Breast epithelium (tissue), 3 donors: ENCODE measurements at regions not wholly inside any gene's neighbourhood (a gene's known extent, or its start where the extent isn't known, plus 50 kb on each side); places are given as distances from the start of the nearest gene placed in this dataset.
"Not testable (repeated sequence)": the region's sequence is repeated elsewhere in the genome, so short reads cannot be mapped to it uniquely, and the experiment has no call there.

Source experiments
- POLR2AphosphoS5 ChIP-seq, 3 donors: sonication (generic); formaldehyde crosslinking; IDR thresholded peaks; one replicate each; pipeline ENCODE4 v1.6.1; 2017; ENCODE audit warnings: antibody characterized with exemption in 3 of 3
- TF ChIP-seq, protein P1 (sequence below), 3 donors: fragments of 450-650 bp; IDR thresholded peaks; one replicate each; pipeline ENCODE4 v1.5.1; 2016 to 2017; ENCODE audit warnings: antibody characterized with exemption in 3 of 3, mild to moderate bottlenecking in 3 of 3, moderate library complexity in 3 of 3

DNA sequence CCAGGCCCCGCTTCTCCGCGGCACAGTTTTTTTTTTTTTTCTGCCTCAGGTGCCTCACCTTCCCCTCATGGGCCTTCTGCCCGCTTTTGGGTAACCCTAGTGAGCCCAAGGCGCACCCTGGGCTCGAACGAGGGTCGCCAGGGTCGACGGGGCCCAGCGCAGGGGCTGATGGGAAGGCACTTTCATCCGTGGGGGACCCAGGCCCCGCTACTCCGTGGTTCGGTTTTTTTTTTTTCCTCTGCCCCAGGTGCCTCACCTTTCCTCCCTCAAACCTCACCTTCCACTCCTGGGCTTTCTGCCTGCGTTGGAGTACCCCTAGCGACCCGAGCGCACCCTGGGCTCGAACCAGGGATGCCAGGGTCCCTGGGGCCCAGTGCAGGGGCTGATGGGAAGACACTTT, 1569.8 kb downstream of the TSPY10 start:
- not testable (repeated sequence) for TF ChIP-seq POLR2AphosphoS5 (IDR thresholded peaks at IDR 0.05)
- TF ChIP-seq, protein P1, sequence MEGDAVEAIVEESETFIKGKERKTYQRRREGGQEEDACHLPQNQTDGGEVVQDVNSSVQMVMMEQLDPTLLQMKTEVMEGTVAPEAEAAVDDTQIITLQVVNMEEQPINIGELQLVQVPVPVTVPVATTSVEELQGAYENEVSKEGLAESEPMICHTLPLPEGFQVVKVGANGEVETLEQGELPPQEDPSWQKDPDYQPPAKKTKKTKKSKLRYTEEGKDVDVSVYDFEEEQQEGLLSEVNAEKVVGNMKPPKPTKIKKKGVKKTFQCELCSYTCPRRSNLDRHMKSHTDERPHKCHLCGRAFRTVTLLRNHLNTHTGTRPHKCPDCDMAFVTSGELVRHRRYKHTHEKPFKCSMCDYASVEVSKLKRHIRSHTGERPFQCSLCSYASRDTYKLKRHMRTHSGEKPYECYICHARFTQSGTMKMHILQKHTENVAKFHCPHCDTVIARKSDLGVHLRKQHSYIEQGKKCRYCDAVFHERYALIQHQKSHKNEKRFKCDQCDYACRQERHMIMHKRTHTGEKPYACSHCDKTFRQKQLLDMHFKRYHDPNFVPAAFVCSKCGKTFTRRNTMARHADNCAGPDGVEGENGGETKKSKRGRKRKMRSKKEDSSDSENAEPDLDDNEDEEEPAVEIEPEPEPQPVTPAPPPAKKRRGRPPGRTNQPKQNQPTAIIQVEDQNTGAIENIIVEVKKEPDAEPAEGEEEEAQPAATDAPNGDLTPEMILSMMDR (IDR thresholded peaks at IDR 0.05): not testable (repeated sequence)
